CD4-positive, alpha-beta T cell (primary cell): ENCODE measurements at regions not wholly inside any gene's neighbourhood (a gene's known extent, or its start where the extent isn't known, plus 50 kb on each side); places are given as distances from the start of the nearest gene placed in this dataset.

Experiments
- ATAC-seq: fragments of 200-7000 bp; cut with Tn5 transposase; one replicate; pipeline ENCODE4 v1.10.0; 2022; ENCODE audit warnings: mild to moderate bottlenecking; ENCODE audit not compliant: poor library complexity
- CTCF ChIA-PET: fragments of 350-600 bp; sonication (Branson Sonifier 250); formaldehyde crosslinking; loops from one replicate; lab custom pipeline; 2021; ENCODE audit warnings: antibody characterized with exemption, inconsistent platforms; lab: Charles Lee
- POLR2A ChIA-PET: fragments of 350-600 bp; sonication (Branson Sonifier 250); formaldehyde crosslinking; loops from one replicate; lab custom pipeline; 2021; ENCODE audit warnings: antibody characterized with exemption, inconsistent platforms; lab: Charles Lee
- DNase-seq, 14 experiments: peaks; one replicate each; pipeline ENCODE4 v3.0.0-alpha.2; 2013 to 2020; ENCODE audit warnings: mixed read lengths in 2 of 14
- H3K27ac ChIP-seq, 2 donors: one replicate each; pipeline versions ENCODE4 v1.5.1 to v1.7.0; 2013; ENCODE audit warnings: low read length in 2 of 2, low read depth in 1 of 2, mild to moderate bottlenecking in 1 of 2
- H3K27me3 ChIP-seq, 2 experiments: 1 replicate in 1 of 2; 2 replicates in 1 of 2; pipeline versions ENCODE4 v1.6.1 to v1.7.0; 2013; ENCODE audit warnings: low read length in 2 of 2, control low read depth in 1 of 2, mild to moderate bottlenecking in 1 of 2, moderate library complexity in 1 of 2; ENCODE audit not compliant: insufficient read depth in 2 of 2, control insufficient read depth in 1 of 2
- H3K36me3 ChIP-seq: one replicate; pipeline ENCODE4 v1.6.1; 2013; ENCODE audit warnings: low read length, control low read depth; ENCODE audit not compliant: insufficient read depth
- H3K4me1 ChIP-seq: one replicate; pipeline ENCODE4 v1.6.1; 2013; ENCODE audit warnings: low read length, control low read depth; ENCODE audit not compliant: insufficient read depth
- H3K4me3 ChIP-seq: one replicate; pipeline ENCODE4 v1.5.1; 2013; ENCODE audit warnings: mild to moderate bottlenecking, low read length, moderate library complexity
- H3K9me3 ChIP-seq, 2 experiments: 1 replicate in 1 of 2; 2 replicates in 1 of 2; pipeline versions ENCODE4 v1.6.1 to v1.7.0; 2013; ENCODE audit warnings: low read length in 2 of 2, mild to moderate bottlenecking in 2 of 2, control low read depth in 1 of 2, moderate library complexity in 1 of 2; ENCODE audit not compliant: control insufficient read depth in 1 of 2, insufficient read depth in 1 of 2
- H3K27ac Mint-ChIP-seq: one replicate; pipeline ENCODE4 v1.8.0; 2020; ENCODE audit warnings: mixed read lengths
- H3K27me3 Mint-ChIP-seq: one replicate; pipeline ENCODE4 v1.8.0; 2021; ENCODE audit warnings: mixed read lengths
- H3K36me3 Mint-ChIP-seq: one replicate; pipeline ENCODE4 v1.8.0; 2021; ENCODE audit warnings: low read depth, mixed read lengths
- H3K4me1 Mint-ChIP-seq: one replicate; pipeline ENCODE4 v1.8.0; 2021; ENCODE audit warnings: low read depth, mixed read lengths
- H3K4me3 Mint-ChIP-seq: one replicate; pipeline ENCODE4 v1.8.0; 2020; ENCODE audit warnings: mild to moderate bottlenecking, mixed read lengths
- H3K9me3 Mint-ChIP-seq: one replicate; pipeline ENCODE4 v1.8.0; 2020; ENCODE audit warnings: mixed read lengths
- intact Hi-C, 2 experiments: fragments of 100-400 bp; cut with DNase I in 1 of 2; cut with micrococcal nuclease in 1 of 2; formaldehyde crosslinking; loops; one replicate each; pipeline versions ENCODE4 v1.15.1 to v1.9.0; 2023 to 2025; cut with DNase I, micrococcal nuclease
- TF ChIP-seq, protein P1 (sequence below): fragments of 200-600 bp; IDR thresholded peaks from one replicate; pipeline ENCODE4 v1.8.0; 2022; ENCODE audit warnings: antibody characterized with exemption, mild to moderate bottlenecking

DNA sequence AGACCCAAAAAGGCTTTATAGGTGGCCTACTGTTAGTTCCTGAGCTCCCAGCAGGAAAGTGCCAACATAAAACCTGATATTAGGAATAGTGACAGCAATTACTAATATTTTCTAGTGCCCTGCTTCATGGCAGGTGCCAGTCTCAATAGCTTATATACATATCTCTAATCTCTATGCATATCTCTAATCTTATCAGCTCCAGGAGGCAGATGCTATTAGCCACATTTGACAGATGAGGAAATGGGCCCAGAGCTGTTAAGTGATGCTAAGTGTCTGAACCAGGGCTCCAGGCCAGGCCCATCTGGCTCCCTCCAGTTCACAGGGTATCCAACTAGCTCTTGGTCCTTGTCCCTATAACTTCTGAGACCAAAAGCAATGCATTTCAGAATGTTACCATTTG, 142.5 kb downstream of the CHIC2 start:
- Histone ChIP-seq H3K9me3 (no peaks in the 10 kb centered on the region), H3K27ac (no peak overlapping the region), H3K27me3 (no peaks in the 10 kb centered on the region), H3K4me1 (no peaks in the 10 kb centered on the region), H3K36me3 (no peaks in the 10 kb centered on the region), H3K4me3 (no peak overlapping the region)
- ChIA-PET CTCF (interaction anchor here (1.3 kb wide), 1 partner anchor 311 kb away, joined by 3 read pairs; no protein-coding TSS in a partner anchor), POLR2A (no interaction called here)
- DNase-seq (no peak), ATAC-seq (no peak)
- no peaks in the 10 kb centered on the region for H3K4me1 Mint-ChIP-seq
- TF ChIP-seq, protein P1, sequence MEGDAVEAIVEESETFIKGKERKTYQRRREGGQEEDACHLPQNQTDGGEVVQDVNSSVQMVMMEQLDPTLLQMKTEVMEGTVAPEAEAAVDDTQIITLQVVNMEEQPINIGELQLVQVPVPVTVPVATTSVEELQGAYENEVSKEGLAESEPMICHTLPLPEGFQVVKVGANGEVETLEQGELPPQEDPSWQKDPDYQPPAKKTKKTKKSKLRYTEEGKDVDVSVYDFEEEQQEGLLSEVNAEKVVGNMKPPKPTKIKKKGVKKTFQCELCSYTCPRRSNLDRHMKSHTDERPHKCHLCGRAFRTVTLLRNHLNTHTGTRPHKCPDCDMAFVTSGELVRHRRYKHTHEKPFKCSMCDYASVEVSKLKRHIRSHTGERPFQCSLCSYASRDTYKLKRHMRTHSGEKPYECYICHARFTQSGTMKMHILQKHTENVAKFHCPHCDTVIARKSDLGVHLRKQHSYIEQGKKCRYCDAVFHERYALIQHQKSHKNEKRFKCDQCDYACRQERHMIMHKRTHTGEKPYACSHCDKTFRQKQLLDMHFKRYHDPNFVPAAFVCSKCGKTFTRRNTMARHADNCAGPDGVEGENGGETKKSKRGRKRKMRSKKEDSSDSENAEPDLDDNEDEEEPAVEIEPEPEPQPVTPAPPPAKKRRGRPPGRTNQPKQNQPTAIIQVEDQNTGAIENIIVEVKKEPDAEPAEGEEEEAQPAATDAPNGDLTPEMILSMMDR, result no peak
- no peaks in the 10 kb centered on the region for H3K36me3 Mint-ChIP-seq
- no peaks in the 10 kb centered on the region for H3K9me3 Mint-ChIP-seq
- peaks cover 16% of the 10 kb centered on the region for H3K27me3 Mint-ChIP-seq
- no peak overlapping the region for H3K4me3 Mint-ChIP-seq
- no peak overlapping the region for H3K27ac Mint-ChIP-seq
- intact Hi-C loops, result no loop called here

DNA sequence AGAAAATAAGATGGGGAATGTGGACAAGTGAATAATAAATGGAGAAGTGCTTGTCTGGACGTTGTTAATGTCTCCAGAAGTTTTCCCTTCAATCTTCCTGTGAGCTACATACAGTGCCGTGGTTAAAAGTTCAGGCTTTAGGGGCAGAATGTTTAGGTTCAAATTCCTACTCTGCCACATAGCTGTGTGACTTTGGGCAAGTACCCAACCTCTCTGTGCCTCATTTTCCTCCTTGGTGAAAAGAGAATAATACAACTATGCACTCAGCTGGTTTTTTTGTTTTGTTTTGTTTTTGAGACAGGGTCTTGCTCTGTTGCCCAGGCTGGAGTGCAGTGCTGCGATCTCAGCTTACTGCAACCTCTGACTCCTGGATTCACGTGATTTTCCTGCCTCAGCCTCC, 143.5 kb downstream of the CHIC2 start:
- TF ChIP-seq, protein P1, result no peak
- Mint-ChIP-seq H3K36me3 (no peaks in the 10 kb centered on the region), H3K27ac (no peak overlapping the region), H3K4me1 (no peaks in the 10 kb centered on the region), H3K9me3 (no peaks in the 10 kb centered on the region), H3K4me3 (no peak overlapping the region), H3K27me3 (peaks cover 16% of the 10 kb centered on the region)
- no peak overlapping the region for H3K4me3 ChIP-seq
- H3K27ac ChIP-seq, result no peak overlapping the region
- intact Hi-C loops, result no loop called here
- POLR2A ChIA-PET, result no interaction called here
- CTCF ChIA-PET, result interaction anchor here (1.3 to 1.7 kb wide), 2 partner anchors 10 to 312 kb away, joined by 3 to 5 read pairs; no protein-coding TSS in a partner anchor
- no peaks in the 10 kb centered on the region for H3K9me3 ChIP-seq
- ATAC-seq (no peak), DNase-seq (no peak)
- no peaks in the 10 kb centered on the region for H3K4me1 ChIP-seq
- no peaks in the 10 kb centered on the region for H3K27me3 ChIP-seq
- H3K36me3 ChIP-seq, result no peaks in the 10 kb centered on the region

DNA sequence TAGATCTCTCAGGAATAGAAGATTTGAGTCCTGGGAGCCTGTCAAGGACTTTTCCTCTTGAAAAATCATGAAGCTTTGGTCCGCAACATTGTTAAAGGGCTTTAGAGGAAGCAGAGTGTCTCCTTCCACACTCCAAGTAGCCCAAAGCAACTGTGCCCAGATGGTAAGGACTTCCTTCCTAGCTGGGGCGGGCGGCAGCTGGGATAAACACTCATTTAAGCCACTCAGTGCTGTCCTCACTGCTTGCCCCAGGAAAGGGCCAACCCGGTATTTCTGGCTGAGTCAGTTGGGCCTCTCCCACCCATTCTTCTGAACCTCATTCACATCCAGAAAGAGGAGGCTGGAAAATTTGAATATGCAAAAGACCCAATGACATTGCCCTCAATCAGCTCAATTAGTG, 144.3 kb downstream of the CHIC2 start:
- no peak overlapping the region for H3K27ac ChIP-seq
- ATAC-seq (no peak), DNase-seq (peak in 2 of 14 experiments; percentile 18 to 21)
- H3K36me3 Mint-ChIP-seq, result no peaks in the 10 kb centered on the region
- no peaks in the 10 kb centered on the region for H3K9me3 Mint-ChIP-seq
- TF ChIP-seq, protein P1, result no peak
- H3K4me1 Mint-ChIP-seq, result no peaks in the 10 kb centered on the region
- H3K27me3 Mint-ChIP-seq, result peaks cover 16% of the 10 kb centered on the region
- no peaks in the 10 kb centered on the region for H3K27me3 ChIP-seq
- H3K36me3 ChIP-seq, result no peaks in the 10 kb centered on the region
- H3K4me3 ChIP-seq, result no peak overlapping the region
- intact Hi-C loops, result no loop called here
- no peak overlapping the region for H3K4me3 Mint-ChIP-seq
- CTCF ChIA-PET, result interaction anchor here (1.7 kb wide), 1 partner anchor 10 kb away, joined by 5 read pairs; no protein-coding TSS in a partner anchor
- no peaks in the 10 kb centered on the region for H3K4me1 ChIP-seq
- POLR2A ChIA-PET, result no interaction called here
- no peaks in the 10 kb centered on the region for H3K9me3 ChIP-seq
- no peak overlapping the region for H3K27ac Mint-ChIP-seq
